GM19438 (cell line): ENCODE measurements at regions not wholly inside any gene's neighbourhood (a gene's known extent, or its start where the extent isn't known, plus 50 kb on each side); places are given as distances from the start of the nearest gene placed in this dataset.

ENCODE experiments used
- ATAC-seq: cut with Tn5 transposase; IDR thresholded peaks from one replicate; pipeline ENCODE4 v1.9.1; 2021; ENCODE audit warnings: low read depth; ENCODE audit not compliant: unreplicated experiment

DNA sequence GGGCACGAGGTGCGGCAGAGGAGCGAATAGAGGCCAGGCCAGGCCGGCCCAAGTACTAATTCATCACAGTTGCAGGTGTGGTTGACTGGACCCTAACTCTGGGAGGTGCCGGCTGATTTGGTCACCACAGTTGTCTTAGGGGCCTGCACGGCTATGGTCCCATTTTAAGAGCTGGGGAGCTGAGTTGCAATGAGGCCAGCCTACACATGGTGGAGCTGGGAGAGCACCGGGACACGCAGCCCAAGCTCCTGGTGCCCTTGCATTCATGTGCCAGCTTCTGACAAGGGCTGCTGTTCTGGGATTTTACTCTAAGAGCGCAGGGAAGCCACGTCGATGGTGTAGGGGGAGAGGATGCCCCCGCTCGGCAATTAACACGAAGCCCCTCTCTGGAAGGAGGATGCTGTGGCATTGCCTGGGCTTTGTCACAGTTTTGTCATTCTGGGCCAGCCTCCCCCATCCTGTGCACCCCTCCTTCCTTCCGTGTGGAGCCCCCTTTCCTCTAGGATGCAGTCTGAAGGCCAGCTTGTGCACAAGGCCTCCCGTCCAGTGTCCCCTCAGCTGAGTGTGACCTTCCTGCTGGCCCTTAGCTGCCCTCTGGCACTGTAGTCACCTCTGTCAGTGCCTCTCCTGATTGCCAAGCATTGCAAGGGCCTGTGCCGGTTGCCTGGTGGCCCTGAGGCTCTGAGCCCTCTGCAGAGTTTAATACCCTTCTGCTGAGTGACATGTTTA lies 109.4 kb upstream of the C1QTNF9B start:
- ATAC-seq: no peak

DNA sequence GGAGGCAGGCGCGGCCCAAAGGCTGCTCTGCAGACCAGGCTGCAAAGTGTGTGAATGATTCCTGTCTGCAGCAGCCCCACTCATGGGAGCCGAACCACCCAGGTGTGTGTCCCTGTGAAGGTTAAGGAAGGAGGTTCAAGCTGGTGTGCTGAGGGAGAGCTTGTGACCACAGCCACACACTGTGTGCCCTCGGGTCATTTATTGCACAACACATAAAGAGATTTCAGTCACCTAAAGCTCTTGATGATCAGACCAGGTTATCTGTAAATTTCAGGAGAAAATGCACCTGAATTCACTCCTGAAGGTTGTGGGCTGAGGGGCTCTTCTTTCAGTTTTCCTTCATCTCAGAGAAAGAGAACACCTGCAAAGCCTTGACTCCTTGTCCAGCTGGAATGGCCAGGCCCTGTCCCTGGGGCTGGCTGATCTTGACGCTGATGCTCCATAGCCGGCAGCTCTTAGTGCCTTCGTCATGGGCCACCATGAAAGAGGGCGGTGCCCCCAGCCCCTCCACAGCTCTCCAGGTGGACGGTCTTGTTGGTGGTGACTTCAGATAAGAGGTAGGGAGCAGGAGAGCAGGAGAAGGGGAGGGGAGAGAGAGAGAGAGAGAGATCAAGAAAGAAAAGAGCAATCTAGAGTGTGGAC lies 110.8 kb upstream of the C1QTNF9B start:
- no peak for ATAC-seq

DNA sequence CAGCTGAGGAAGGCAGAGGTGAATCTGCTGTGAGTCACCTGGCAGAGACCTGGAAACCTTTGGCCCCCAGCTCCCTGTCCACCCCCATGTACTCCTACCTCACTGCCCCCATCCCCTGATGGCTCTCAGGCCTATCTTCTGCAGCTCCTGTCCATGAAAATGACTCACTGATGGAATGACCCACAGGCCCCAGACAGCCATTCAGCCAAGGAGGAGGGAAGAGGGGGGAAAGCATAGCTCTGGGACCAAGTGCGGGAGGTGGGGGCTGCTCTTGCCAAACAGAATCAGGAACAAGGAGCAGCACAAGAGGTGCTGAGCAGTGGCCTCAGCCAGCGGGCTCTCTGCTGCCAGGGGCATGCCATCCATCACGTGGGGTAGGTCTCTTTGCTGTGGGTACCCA lies 111.4 kb upstream of the C1QTNF9B start:
- ATAC-seq: no peak

DNA sequence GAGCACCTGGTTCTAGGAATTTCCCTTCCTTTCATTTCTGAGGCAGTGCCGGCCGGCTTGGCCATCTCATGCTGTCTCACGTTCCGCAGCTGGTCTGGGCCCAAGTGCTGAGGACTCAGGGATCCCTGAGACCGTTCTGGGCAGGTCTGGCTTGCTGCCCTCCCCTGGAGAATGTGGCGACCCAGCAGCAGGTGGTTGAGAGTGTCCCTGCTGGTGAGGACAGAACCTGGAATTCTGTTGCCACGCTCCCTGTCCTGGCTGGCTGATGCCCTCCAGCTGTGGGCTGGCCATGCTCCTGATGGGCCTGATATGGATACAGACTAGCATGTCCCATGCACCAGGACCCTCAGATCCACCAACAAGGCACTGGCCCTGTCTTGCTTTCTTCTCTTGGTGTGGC lies 114.0 kb upstream of the C1QTNF9B start:
- ATAC-seq: no peak

DNA sequence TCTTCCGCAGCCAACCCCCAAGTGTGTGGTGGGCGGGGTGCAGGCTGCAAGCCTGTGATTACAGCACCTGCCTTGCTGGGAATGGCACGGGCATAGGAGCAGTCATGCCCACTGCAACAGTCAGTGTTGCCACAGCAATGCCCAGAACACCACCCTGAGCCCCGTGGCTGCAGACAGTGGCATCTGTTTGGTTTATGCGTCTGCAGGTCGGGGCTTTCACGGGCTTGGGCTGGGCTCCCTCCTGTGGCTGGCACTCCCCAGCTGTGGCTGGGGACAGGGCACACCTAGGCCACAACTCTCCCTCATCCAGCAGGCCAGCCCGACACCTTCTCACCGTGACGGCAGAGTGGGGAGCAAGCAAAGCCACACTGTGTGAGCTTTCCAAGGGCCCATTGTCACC lies 115.3 kb upstream of the C1QTNF9B start:
- ATAC-seq: no peak

GRCh38 chr13:24013189-24013588 lies 115.9 kb upstream of the C1QTNF9B start:
- no peak for ATAC-seq

DNA sequence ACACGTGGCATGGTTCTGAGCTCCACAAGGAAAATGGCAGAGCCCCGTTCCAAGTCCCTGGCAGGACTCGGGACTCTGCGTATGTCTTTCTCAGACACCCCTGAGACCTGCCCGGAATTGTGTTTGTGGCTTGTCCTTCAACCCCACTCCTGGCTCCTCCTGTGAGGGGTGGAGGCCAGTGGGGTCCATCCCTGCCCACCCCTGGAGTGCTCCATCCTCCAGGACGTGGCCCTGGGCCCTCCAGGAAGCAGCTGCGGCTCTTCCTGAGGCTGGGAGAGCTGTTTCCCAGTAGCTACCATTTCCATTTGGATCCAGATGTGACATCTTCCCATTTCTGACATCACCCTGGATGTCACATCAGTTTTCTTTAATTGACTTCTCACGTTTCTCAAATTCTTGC lies 118.7 kb upstream of the C1QTNF9B start:
- no peak for ATAC-seq

- no peak for ATAC-seq
Observed at GRCh38 chr13:24022568-24022967, 125.3 kb upstream of the C1QTNF9B start.

DNA sequence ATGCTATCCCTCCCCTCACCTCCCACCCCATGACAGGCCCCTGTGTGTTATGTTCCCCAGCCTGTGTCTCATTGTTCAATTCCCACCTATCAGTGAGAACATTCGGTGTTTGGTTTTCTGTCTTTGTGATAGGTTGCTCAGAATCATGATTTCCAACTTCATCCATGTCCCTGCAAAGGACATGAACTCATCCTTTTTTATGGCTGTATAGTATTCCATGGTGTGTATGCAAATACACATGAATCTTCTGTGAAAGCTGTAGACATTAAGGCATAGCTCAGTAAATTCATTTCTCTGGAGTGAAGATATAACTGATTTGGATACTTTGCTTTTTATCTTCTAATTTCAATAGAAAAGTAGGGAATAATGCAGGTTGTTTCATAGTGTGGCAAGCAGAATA lies 125.8 kb upstream of the C1QTNF9B start:
- ATAC-seq: no peak

GRCh38 chr13:24027494-24027893 lies 130.2 kb upstream of the C1QTNF9B start:
- ATAC-seq: no peak

DNA sequence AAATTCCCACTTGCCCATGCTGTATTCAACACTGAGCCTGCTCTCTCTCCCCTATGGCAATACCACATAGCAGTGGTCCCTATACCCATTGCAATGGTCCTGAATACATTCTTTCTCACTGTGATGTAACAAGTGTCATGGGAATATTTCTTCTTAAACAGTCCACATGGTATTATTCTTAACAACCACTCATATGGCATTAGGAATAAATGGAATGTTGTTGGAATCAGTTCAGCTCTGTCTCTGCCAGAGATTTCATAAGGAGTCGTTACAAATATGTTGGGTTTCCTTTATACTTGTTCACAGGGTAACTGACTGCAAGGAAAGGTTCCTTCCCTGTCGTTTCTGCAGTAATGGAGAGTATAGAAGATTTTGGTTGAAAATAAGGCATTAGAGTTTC lies 128.3 kb upstream of the SPATA13 start:
- ATAC-seq: no peak

GRCh38 chr13:24032674-24033073 lies 127.8 kb upstream of the SPATA13 start:
- no peak for ATAC-seq

DNA sequence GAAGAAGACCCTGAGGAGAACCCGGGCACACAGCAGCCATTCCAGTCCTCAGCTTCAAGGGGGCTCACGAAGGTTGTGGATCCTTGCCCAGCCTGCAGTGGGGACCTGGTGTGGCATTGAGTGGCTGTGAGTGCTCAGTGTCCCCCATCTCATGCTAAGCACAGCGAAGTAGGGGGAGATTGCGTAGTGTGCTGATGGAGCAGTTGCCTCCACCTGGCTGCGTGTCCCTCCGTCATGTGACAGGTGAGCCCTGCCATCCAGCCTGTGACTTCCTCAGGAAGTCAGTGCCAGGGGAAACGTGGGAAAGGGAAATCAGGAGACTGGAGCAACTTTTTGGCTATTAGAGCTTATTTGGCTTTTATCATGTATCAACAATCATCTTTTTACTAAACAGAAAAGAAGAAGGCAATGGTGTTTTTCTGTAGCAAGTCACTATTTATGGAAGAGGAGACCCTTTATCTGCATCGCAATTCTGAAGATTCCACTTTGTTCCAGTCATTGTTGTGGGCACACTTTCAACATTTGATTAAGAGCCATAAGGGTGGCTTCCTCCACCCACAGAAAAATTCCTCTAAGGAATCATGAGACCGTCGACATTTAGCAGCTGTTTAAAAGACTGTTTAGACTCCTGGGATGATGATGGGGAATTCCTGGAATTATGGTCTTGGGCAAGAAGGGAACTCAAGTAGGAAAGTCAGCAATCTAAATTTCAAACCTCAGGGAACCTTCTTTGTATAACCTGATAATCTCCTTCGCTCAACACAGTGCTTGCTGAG lies 126.8 kb upstream of the SPATA13 start:
- ATAC-seq: no peak

GRCh38 chr13:24035411-24035810 lies 125.1 kb upstream of the SPATA13 start:
- no peak for ATAC-seq

DNA sequence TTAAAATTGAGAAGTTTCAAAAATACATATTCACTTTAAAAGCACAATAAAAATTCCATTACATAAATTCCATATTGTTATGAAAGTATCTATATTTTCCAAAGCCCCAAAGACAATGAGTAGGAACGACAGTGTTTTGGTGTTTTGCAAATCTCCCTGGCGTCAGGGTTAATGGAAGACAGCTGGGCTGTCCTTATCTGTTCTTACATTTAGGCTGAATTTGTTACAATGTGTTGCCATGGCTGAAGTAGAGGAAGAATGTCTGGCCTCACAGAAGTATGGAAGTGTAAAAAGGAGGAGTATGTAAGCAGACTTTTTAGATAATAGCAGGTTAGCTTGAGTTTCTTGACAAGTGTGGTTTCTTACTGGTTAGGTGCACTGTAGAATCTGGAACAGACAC lies 124.4 kb upstream of the SPATA13 start:
- no peak for ATAC-seq

GRCh38 chr13:24038405-24038804 lies 122.1 kb upstream of the SPATA13 start:
- ATAC-seq: no peak

- no peak for ATAC-seq
Observed at GRCh38 chr13:24038841-24039330, 121.6 kb upstream of the SPATA13 start.

GRCh38 chr13:24039621-24040475 lies 120.7 kb upstream of the SPATA13 start:
- no peak for ATAC-seq

DNA sequence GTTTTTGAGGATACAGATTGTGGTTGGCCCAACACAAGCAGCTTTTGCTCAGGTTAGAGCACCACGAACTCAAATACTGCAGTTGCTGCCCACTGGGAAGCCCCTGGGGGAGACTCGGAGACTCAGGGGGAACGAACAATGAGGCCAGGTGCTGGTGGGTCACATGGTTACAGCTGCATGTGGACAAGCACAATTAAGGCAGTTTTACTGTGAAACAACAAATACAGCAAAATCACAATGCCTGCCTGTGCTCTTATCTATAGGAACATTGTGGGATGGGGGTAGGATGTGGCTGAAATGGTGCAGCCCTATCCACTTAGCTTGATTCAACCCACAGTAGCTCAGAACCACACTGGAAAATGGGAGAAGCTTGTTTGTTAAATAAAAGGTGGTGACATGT lies 119.7 kb upstream of the SPATA13 start:
- ATAC-seq: no peak

DNA sequence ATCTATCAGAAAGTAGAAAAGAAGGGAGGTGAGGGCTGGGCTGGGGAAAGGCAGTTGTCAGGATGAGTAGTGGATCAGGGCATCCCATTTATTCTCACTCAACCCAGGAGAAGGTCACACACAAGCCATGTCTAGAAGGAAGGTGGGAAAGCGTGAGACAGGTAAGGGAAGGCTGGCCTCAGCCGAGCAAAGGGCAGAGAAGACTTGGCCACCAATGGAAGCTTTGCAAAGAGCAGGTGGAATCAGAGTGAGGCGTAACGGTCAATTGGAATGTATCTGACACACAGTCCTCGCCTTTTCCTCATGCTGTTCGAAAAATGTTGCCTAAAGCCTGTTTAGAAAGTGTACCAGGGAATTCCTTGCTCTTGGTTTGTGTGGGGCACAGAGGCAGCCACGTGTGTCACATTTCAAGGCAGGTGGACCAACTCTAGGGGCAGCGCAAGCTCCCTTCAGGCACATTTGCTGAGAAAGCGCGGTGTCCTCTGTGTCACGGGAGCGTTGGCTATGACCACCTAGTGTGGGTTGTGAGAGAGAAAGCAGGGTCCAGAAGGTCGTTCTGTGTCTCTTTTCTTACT lies 118.8 kb upstream of the SPATA13 start:
- no peak for ATAC-seq
